GM19324 (cell line): ENCODE measurements at regions not wholly inside any gene's neighbourhood (a gene's known extent, or its start where the extent isn't known, plus 50 kb on each side); places are given as distances from the start of the nearest gene placed in this dataset.

Experiments used
- ATAC-seq: cut with Tn5 transposase; IDR thresholded peaks from one replicate; pipeline ENCODE4 v1.9.1; 2021; ENCODE audit warnings: mild to moderate bottlenecking, moderate library complexity; ENCODE audit not compliant: unreplicated experiment, low FRiP score

GRCh38 chr18:60445341-60445740 lies 72.8 kb upstream of the MC4R start:
- no peak for ATAC-seq

GRCh38 chr18:60446821-60447220 lies 74.2 kb upstream of the MC4R start:
- no peak for ATAC-seq

- ATAC-seq = no peak
Measured at GRCh38 chr18:60448487-60449267, 76.1 kb upstream of the MC4R start.

DNA sequence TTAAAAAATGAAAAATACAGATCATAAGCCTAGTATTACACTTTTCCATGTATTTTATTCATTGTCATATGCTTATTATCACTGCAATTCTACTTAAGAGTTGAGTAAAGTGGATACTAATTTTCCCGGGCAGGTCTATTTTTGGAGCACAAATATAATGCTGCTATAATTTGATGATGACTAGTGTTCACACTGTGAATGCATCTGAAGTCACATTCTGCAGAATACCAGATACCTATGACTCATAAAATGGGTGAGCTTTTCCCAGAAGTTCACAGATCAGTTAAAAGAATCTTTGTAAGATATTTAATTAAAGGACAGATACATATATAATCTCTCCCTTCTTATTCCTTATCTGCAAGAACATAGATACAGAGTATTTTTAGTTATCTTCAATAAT lies 79.8 kb upstream of the MC4R start:
- no peak for ATAC-seq

GRCh38 chr18:60466677-60467076 lies 94.1 kb upstream of the MC4R start:
- ATAC-seq = no peak

DNA sequence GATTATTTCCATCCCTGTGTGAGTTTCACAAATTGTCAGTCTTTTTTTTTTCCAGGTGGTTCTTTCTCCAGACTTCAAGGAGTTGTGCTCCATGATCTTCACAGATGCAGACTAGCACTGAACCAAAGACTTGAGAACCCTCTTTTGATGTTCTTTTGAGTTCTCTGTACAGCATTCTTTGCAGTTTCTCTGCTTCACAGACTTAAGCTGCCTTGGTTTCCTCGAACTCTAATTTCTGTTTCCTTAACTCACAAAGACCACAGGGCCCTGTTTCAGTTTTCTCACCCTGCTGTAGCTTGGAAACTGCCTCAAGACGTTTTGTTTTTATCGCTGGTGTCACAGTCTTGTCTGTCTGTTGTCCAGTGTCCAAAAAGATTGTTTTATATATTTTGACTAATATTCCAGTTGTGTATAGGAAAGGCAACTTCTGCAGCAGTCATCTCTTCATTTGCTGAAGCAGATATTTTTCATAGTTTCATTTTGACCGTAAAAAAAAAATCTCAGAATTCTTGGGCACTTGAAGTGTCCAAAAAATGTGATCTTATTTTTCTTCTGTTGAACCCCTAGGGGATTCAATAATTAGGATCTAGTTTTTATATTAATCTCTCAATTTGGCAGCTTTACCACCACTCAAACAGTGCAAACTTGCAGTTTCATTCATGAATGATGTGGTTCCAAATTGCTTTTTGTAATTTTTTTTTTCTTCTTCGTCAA lies 97.0 kb upstream of the MC4R start:
- no peak for ATAC-seq

DNA sequence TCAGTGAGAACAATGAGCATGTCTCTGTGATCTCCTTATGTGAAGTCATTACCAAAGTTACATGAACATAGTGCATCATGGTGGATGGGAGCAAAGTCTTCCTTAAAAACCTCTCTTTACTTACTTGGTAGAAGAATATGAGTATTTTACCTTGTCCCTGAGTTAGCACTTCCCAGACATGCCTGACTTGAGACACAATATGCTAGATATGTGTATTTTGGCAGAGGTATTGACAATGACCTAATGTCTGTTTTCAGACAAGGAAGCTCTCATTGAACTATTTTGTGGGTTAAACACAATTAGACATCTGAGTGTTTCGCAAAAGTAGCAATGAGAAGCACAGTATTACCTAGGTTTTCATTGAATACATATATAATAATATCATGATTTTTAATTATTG lies 99.1 kb upstream of the MC4R start:
- ATAC-seq = no peak

DNA sequence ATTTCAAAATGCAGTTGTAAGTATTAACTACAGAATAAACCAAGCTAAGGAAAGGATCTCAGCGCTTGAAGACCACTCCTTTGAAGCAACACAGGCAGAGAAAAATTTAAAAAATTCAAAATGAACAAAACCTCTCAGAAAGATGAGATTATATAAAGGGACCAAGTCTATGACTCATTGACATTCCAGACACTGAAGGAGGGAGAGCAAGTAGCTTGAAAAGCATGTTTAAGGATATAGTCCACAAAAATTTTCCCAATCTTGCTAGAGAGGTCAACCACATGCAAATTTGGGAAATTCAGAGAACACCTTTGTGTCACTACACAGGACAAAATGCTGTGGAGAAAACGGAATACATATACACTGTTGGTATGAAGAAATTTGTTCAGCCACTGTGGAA lies 112.6 kb upstream of the MC4R start:
- ATAC-seq = no peak

DNA sequence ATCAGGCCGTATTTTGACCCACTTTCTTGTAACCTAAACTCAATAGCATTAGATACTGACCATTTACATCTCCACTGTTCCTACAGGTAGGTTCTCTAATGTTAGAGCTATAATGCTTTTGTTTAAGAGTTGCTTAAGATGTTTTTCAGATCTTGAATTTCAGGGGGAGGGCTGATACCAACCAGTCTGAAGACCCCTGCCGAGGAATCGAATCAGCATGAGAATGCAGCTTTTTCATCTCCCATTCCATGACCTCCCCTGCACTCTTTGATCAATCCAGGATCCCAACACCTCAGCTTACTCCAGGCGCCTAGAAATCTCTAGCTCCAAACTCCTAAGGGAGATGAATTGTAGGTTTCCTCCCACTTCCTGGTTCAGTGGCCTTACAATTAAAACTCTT lies 120.5 kb upstream of the MC4R start:
- no peak for ATAC-seq

- ATAC-seq = no peak
Measured at GRCh38 chr18:60499675-60500074, 127.1 kb upstream of the MC4R start.

DNA sequence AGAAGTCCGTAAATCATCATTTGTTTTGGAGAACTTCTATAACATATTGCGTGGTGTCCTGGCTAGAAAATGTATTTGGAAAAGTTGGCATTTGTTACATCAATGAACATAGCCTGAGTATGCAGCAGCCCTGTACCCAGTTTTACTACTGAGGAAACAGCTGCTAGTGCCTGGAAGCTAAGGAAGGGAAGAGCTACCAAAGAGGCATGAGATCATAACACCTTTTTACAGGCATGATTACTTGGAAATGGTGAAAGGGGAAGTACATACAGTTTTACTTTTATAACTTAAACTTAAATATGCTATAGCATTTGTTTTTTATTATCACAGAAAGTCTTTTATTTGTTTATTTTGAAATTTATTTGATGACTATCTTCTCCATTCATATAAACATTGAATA lies 128.4 kb upstream of the MC4R start:
- no peak for ATAC-seq

- ATAC-seq = no peak
Measured at GRCh38 chr18:60502591-60502990, 130.0 kb upstream of the MC4R start.

- ATAC-seq = no peak
Measured at GRCh38 chr18:60503199-60503598, 130.6 kb upstream of the MC4R start.

GRCh38 chr18:60506190-60506589 lies 133.6 kb upstream of the MC4R start:
- no peak for ATAC-seq

DNA sequence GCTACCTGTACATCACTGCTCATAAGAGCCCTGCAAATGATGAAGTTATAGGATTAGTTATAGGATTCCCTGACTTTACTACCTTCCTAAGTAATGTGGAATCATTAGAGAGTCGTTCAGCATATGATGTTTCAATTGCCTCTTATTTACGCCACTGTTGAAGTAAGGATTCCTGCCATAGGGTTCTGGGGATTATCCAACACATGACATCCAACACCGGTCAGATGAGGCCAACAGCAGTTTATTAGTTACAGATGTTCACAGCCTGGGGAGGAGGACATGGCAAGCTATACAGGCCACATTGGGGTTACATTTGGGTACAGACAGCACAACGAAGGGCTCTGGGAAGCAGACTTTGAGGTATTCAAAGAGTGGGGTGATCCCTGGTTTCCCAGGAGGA lies 134.1 kb upstream of the MC4R start:
- ATAC-seq = no peak

DNA sequence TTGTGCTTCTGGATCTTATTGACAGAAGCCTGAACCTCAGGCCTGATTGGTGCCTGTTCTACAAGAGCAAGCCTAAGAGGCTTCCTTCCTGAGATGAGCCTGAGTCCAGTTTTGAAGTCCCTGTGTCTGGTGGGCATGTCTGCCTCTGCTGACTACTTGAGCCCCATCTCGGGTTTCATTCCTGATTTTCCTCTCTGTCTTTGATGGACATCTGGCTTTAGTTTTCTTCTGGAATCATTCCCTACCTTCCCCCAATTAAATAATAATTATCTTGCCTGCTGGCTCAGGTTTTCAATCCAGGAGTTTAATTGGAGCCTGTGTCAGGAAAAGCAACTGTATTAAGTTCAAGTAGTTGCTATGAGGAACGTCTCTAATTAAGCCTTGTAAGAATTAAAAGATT lies 135.5 kb upstream of the MC4R start:
- ATAC-seq = no peak

- ATAC-seq = no peak
Measured at GRCh38 chr18:60534538-60534937, 162.0 kb upstream of the MC4R start.

- ATAC-seq = no peak
Measured at GRCh38 chr18:60537074-60537473, 164.5 kb upstream of the MC4R start.

DNA sequence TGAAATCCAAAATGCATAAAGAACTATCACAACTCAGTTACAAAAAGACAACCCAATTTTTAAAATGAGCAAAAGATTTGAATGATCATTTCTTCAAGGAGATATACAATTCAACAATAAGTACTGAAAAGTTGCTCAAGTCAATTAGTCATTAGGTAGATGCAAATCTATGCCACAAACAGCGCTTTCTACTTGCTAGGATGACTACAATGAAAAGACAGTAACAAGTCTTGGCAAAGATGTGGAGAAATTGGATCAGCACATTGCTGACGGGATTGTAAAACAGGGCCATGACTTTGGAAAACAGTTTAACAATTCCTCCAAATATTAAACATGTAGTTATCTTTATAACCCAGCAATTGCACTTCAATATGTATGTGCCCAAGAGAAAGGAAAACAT lies 166.3 kb upstream of the MC4R start:
- ATAC-seq = no peak

GRCh38 chr18:60541661-60542060 lies 169.1 kb upstream of the MC4R start:
- no peak for ATAC-seq

DNA sequence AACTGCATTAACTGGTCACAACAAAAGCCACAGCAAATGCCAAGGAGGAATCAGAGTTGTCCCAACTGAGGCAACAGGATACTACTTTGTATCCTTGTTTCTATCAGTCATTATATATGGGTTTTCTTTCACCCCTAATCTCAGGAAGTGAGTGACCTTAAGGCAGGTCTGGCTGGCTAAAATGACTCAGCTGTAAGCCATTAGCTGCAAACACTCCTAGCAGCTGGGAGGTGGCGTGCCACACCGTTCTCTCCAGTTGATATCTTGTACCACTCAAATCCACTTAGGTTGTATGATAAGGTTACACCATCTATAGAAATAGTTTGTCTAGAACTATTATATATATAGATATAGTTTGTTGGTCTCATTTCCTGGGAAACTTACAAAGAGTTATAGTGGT lies 171.1 kb upstream of the MC4R start:
- no peak for ATAC-seq

DNA sequence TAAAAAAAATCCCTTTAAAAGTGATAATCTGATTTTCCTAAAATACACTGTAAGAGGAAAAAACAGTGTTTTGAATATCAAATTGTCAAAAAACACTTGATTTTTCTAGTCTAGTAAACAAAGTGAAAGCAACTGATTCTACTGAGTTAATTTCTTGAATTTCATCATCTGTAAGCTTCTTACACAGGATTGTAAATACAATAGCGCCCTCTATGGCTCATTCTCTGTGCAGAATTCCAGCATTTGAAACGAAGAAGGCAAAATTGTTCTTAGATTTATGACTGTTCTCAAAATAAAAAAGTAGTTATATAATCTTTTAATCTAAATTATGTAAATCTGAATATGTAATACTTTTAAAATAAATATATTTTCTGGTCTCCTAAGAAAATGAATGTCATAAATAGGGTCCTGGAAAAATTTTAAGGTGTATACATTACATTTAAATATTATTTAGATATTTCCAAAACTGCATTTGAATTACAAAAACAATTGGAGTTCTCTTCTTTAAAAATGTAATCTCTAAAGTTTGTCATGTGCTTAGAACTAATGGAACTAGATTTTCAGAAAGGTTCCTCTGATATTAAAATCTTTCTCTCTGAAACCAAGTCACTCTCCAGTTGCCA lies 176.9 kb upstream of the MC4R start:
- no peak for ATAC-seq
